ENCODE measurements at regions not wholly inside any gene's neighbourhood (a gene's known extent, or its start where the extent isn't known, plus 50 kb on each side); places are given as distances from the start of the nearest gene placed in this dataset.

- Histone ChIP-seq H3K27ac (no peak overlapping the region), H3K27me3 (no peaks in the 10 kb centered on the region), H3K4me1 (no peaks in the 10 kb centered on the region), H3K9me3 (peaks cover 0 to 10% (median 0%) of the 10 kb centered on the region in 4 donors), H3K4me3 (no peak overlapping the region), H3K36me3 (no peaks in the 10 kb centered on the region)
- WGBS, 2 donors = 87% methylated on average over 2 of the region's 2 CpGs
- TF ChIP-seq CTCF (IDR thresholded peaks at IDR 0.05) = no peak
- TF ChIP-seq POLR2A (IDR thresholded peaks at IDR 0.05) = no peak
- TF ChIP-seq EP300 (IDR thresholded peaks at IDR 0.05) = no peak
- TF ChIP-seq POLR2AphosphoS5 (IDR thresholded peaks at IDR 0.05) = no peak
- DNase-seq (no peak), ATAC-seq (ENCODE audit: low FRiP score in 2 of 2) (no peak)
These were observed 281.0 kb upstream of the NECTIN3 start for GRCh38 chr3:110790631-110791030.

- WGBS, 2 donors = 74 to 88% methylated on average over 2 of the region's 2 CpGs
- Histone ChIP-seq H3K4me3 (no peak overlapping the region), H3K9me3 (no peaks in the 10 kb centered on the region), H3K27ac (no peak overlapping the region), H3K27me3 (no peaks in the 10 kb centered on the region), H3K36me3 (no peaks in the 10 kb centered on the region), H3K4me1 (no peaks in the 10 kb centered on the region)
- TF ChIP-seq POLR2AphosphoS5 (IDR thresholded peaks at IDR 0.05) (no peak), EP300 (IDR thresholded peaks at IDR 0.05) (no peak), CTCF (IDR thresholded peaks at IDR 0.05) (no peak), POLR2A (IDR thresholded peaks at IDR 0.05) (no peak)
- no peak for ATAC-seq (ENCODE audit: low FRiP score in 2 of 2)
- no peak for DNase-seq
These were observed 279.5 kb upstream of the NECTIN3 start for GRCh38 chr3:110791995-110792686.

GRCh38 chr3:110793611-110794010 lies 278.0 kb upstream of the NECTIN3 start:
- Histone ChIP-seq H3K27me3 (no peaks in the 10 kb centered on the region), H3K27ac (no peak overlapping the region), H3K9me3 (no peaks in the 10 kb centered on the region), H3K36me3 (no peaks in the 10 kb centered on the region), H3K4me1 (no peaks in the 10 kb centered on the region), H3K4me3 (no peak overlapping the region)
- WGBS, 2 donors = 78 to 88% methylated on average over 1 of the region's 1 CpG
- ATAC-seq (ENCODE audit: low FRiP score in 2 of 2) (no peak), DNase-seq (no peak)
- TF ChIP-seq EP300 (IDR thresholded peaks at IDR 0.05) (no peak), POLR2AphosphoS5 (IDR thresholded peaks at IDR 0.05) (no peak), CTCF (IDR thresholded peaks at IDR 0.05) (no peak), POLR2A (IDR thresholded peaks at IDR 0.05) (no peak)

GRCh38 chr3:110795163-110795562 lies 276.5 kb upstream of the NECTIN3 start:
- Histone ChIP-seq H3K36me3 (no peaks in the 10 kb centered on the region), H3K4me1 (no peaks in the 10 kb centered on the region), H3K27ac (no peak overlapping the region), H3K9me3 (no peaks in the 10 kb centered on the region), H3K4me3 (no peak overlapping the region), H3K27me3 (no peaks in the 10 kb centered on the region)
- DNase-seq (no peak), ATAC-seq (ENCODE audit: low FRiP score in 2 of 2) (no peak)
- WGBS, 2 donors = 71 to 72% methylated on average over 2 of the region's 2 CpGs
- no peak for TF ChIP-seq EP300 (IDR thresholded peaks at IDR 0.05)
- no peak for TF ChIP-seq POLR2A (IDR thresholded peaks at IDR 0.05)
- no peak for TF ChIP-seq POLR2AphosphoS5 (IDR thresholded peaks at IDR 0.05)
- TF ChIP-seq CTCF (IDR thresholded peaks at IDR 0.05) = no peak

GRCh38 chr3:110799271-110799670 lies 272.3 kb upstream of the NECTIN3 start:
- Histone ChIP-seq H3K4me1 (no peaks in the 10 kb centered on the region), H3K27me3 (no peaks in the 10 kb centered on the region), H3K4me3 (no peak overlapping the region), H3K27ac (no peak overlapping the region), H3K9me3 (no peaks in the 10 kb centered on the region), H3K36me3 (no peaks in the 10 kb centered on the region)
- TF ChIP-seq POLR2A (IDR thresholded peaks at IDR 0.05) (no peak), CTCF (IDR thresholded peaks at IDR 0.05) (no peak), POLR2AphosphoS5 (IDR thresholded peaks at IDR 0.05) (no peak), EP300 (IDR thresholded peaks at IDR 0.05) (no peak)
- no peak for ATAC-seq (ENCODE audit: low FRiP score in 2 of 2)
- WGBS, 2 donors = 80 to 90% methylated on average over 2 of the region's 2 CpGs
- DNase-seq = no peak
